ENCODE measurements at regions not wholly inside any gene's neighbourhood (a gene's known extent, or its start where the extent isn't known, plus 50 kb on each side); places are given as distances from the start of the nearest gene placed in this dataset.

DNA sequence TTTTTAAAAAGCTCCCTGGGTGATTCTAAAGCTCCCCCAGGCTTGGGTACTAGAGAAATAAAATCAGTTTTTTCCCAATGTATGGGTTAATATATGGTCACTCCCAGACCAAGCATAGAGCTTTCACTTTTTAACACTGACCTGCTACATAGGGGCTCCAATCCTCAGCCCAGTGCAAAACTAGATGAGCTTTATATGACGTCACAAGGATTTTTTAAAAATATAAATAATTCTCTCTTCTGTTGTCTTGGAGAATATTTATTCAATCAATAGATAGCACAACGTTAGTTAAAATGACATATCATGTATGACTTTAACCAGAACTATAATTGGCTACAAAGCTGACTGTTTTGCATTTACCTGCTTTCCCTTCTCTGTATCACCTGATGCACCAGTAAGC lies 137.9 kb upstream of the TMCC3 start:
- Histone ChIP-seq H3K4me3 (no peak overlapping the region), H3K27ac (no peak overlapping the region), H3K9me3 (no peaks in the 10 kb centered on the region), H3K36me3 (no peaks in the 10 kb centered on the region), H3K27me3 (no peaks in the 10 kb centered on the region), H3K4me1 (peaks cover 0 to 5% (median 0%) of the 10 kb centered on the region in 4 donors)
- no peak for TF ChIP-seq POLR2AphosphoS5 (IDR thresholded peaks at IDR 0.05)
- TF ChIP-seq POLR2A (IDR thresholded peaks at IDR 0.05): no peak
- 75 to 76% methylated on average over 2 of the region's 2 CpGs for WGBS, 2 donors
- intact Hi-C loops (cut with DNase I): no loop called here
- DNase-seq: no peak

DNA sequence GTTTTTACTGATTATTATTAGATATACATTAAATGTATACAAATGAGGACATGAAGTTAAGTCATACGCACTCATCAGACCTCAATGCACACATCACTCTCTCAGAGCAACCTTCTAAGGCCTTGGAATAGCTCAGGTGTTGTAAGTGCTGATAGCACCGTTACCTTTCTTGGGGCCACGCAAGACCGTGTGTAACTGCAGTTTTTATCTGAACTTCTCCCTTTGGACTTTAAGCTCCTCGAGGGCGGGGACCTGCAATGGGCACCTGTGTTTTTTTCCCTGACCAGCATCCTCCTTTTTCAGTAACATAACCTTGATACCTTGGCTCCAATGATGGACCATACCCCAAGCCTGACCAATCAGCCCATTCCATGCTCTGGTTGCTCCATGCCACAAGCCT lies 136.5 kb upstream of the TMCC3 start:
- H3K36me3 ChIP-seq: no peaks in the 10 kb centered on the region
- H3K9me3 ChIP-seq: no peaks in the 10 kb centered on the region
- no peak overlapping the region for H3K27ac ChIP-seq
- TF ChIP-seq, protein P1, sequence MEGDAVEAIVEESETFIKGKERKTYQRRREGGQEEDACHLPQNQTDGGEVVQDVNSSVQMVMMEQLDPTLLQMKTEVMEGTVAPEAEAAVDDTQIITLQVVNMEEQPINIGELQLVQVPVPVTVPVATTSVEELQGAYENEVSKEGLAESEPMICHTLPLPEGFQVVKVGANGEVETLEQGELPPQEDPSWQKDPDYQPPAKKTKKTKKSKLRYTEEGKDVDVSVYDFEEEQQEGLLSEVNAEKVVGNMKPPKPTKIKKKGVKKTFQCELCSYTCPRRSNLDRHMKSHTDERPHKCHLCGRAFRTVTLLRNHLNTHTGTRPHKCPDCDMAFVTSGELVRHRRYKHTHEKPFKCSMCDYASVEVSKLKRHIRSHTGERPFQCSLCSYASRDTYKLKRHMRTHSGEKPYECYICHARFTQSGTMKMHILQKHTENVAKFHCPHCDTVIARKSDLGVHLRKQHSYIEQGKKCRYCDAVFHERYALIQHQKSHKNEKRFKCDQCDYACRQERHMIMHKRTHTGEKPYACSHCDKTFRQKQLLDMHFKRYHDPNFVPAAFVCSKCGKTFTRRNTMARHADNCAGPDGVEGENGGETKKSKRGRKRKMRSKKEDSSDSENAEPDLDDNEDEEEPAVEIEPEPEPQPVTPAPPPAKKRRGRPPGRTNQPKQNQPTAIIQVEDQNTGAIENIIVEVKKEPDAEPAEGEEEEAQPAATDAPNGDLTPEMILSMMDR (IDR thresholded peaks at IDR 0.05): no peak
- no peak for TF ChIP-seq POLR2A (IDR thresholded peaks at IDR 0.05)
- no peak for TF ChIP-seq POLR2AphosphoS5 (IDR thresholded peaks at IDR 0.05)
- intact Hi-C loops (cut with DNase I): no loop called here
- no peak overlapping the region for H3K4me3 ChIP-seq
- H3K4me1 ChIP-seq: no peaks in the 10 kb centered on the region
- WGBS, 2 donors: 37 to 83% methylated on average over 6 of the region's 6 CpGs
- DNase-seq: no peak
- H3K27me3 ChIP-seq: no peaks in the 10 kb centered on the region

DNA sequence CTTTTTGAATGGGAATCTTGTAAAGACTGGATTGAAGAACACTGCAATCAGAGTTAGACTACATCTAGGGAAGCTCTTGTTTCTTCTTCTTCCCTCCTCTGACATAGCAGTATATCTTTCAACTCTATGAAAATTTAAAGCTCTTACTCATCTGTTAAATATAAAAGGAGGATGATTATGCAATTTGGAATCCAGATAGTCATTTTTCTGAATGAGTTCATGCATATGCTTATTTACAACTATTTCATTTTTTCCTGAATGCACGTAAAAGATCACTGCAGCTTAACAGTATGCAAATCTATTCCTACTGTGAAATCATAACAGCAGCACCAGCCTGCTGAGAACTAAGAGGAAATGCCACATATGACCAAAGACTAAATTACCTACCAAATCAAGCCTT lies 133.5 kb upstream of the TMCC3 start:
- Histone ChIP-seq H3K9me3 (no peaks in the 10 kb centered on the region), H3K4me1 (no peaks in the 10 kb centered on the region), H3K27ac (no peak overlapping the region), H3K36me3 (no peaks in the 10 kb centered on the region), H3K4me3 (no peak overlapping the region), H3K27me3 (no peaks in the 10 kb centered on the region)
- intact Hi-C loops (cut with DNase I): no loop called here
- 39 to 67% methylated on average over 1 of the region's 1 CpG for WGBS, 2 donors
- TF ChIP-seq POLR2A (IDR thresholded peaks at IDR 0.05) (no peak), EP300 (IDR thresholded peaks at IDR 0.05) (no peak), POLR2AphosphoS5 (IDR thresholded peaks at IDR 0.05) (no peak)
- TF ChIP-seq, protein P1 (IDR thresholded peaks at IDR 0.05): no peak
- no peak for DNase-seq

DNA sequence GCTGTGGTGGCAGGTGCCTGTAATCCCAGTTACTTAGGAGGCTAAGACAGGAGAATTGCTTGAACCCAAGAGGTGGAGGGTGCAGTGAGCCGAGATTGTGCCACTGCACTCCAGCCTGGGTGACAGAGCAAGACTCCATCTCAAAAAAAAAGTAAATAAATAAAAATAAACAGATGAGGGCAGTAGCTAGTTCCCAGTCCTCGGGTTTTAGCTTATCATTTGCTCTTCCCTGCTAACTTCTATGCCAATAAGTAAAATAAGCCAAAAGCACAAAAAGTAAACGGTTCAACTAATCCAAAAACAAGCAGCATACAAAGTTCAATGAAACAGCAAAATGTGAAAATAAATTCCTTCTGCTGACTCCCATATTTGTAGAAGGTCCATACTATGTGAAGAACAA lies 133.0 kb upstream of the TMCC3 start:
- H3K4me1 ChIP-seq: no peaks in the 10 kb centered on the region
- WGBS, 2 donors: 47 to 63% methylated on average over 3 of the region's 3 CpGs
- DNase-seq: no peak
- H3K9me3 ChIP-seq: no peaks in the 10 kb centered on the region
- H3K4me3 ChIP-seq: no peak overlapping the region
- H3K36me3 ChIP-seq: no peaks in the 10 kb centered on the region
- no peak for TF ChIP-seq EP300 (IDR thresholded peaks at IDR 0.05)
- no peak for TF ChIP-seq POLR2AphosphoS5 (IDR thresholded peaks at IDR 0.05)
- no peak for TF ChIP-seq POLR2A (IDR thresholded peaks at IDR 0.05)
- TF ChIP-seq, protein P1 (IDR thresholded peaks at IDR 0.05): no peak
- no peak overlapping the region for H3K27ac ChIP-seq
- intact Hi-C loops (cut with DNase I): no loop called here
- H3K27me3 ChIP-seq: no peaks in the 10 kb centered on the region

DNA sequence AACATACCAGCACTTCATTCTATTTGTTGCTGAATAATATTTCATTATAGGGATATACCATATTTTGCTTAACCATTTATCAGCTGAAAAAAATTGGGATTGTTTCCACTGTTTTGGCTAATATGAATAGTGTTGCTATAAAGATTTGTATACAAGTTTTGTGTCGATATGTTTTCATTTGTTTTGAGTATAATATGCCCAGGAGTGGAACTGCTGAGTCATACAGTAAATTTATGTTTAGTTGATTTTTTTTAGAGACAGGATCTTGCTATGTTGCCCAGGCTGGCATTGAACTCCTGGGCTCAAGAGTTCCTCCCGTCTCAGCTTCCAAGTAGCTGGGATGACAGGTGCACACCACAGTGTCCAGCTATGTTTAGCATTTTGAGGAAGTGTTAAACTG lies 131.5 kb upstream of the TMCC3 start:
- H3K4me1 ChIP-seq: no peaks in the 10 kb centered on the region
- H3K4me3 ChIP-seq: no peak overlapping the region
- H3K27ac ChIP-seq: no peak overlapping the region
- intact Hi-C loops (cut with DNase I): no loop called here
- TF ChIP-seq POLR2A (IDR thresholded peaks at IDR 0.05) (no peak), EP300 (IDR thresholded peaks at IDR 0.05) (no peak), POLR2AphosphoS5 (IDR thresholded peaks at IDR 0.05) (no peak)
- TF ChIP-seq, protein P1 (IDR thresholded peaks at IDR 0.05): no peak
- no peaks in the 10 kb centered on the region for H3K27me3 ChIP-seq
- no peaks in the 10 kb centered on the region for H3K9me3 ChIP-seq
- H3K36me3 ChIP-seq: no peaks in the 10 kb centered on the region
- DNase-seq: no peak
- 91 to 92% methylated on average over 2 of the region's 2 CpGs for WGBS, 2 donors
